Naive thymus-derived CD4-positive, alpha-beta T cell (primary cell): ENCODE measurements at regions not wholly inside any gene's neighbourhood (a gene's known extent, or its start where the extent isn't known, plus 50 kb on each side); places are given as distances from the start of the nearest gene placed in this dataset.

Experiments used
- ATAC-seq: fragments of 150-1000 bp; cut with Tn5 transposase; 2 replicates; pipeline ENCODE4 v1.10.0; 2021; ENCODE audit warnings: mild to moderate bottlenecking, moderate library complexity
- CTCF ChIA-PET: fragments of 350-600 bp; sonication (Branson Sonifier 250); formaldehyde crosslinking; loops from one replicate; lab custom pipeline; 2021; ENCODE audit warnings: antibody characterized with exemption; lab: Charles Lee
- POLR2A ChIA-PET: fragments of 350-600 bp; sonication (Branson Sonifier 250); formaldehyde crosslinking; loops from one replicate; lab custom pipeline; 2021; ENCODE audit warnings: antibody characterized with exemption, inconsistent platforms; lab: Charles Lee
- DNase-seq, 9 donors: peaks; one replicate each; pipeline versions ENCODE4 v3.0.0 to v3.0.0-alpha.2; 2020 to 2022; ENCODE audit warnings: mixed read lengths in 1 of 9
- H3K27ac ChIP-seq: one replicate; pipeline ENCODE4 v1.7.0; 2013; ENCODE audit warnings: mild to moderate bottlenecking, low read depth, low read length, moderate library complexity
- H3K27me3 ChIP-seq, 2 donors: one replicate each; pipeline ENCODE4 v1.7.0; 2013; ENCODE audit warnings: low read length in 2 of 2, mild to moderate bottlenecking in 2 of 2, moderate library complexity in 2 of 2; ENCODE audit not compliant: control insufficient read depth in 2 of 2, insufficient read depth in 2 of 2
- H3K36me3 ChIP-seq, 3 experiments: 1 replicate in 2 of 3; 2 replicates in 1 of 3; pipeline ENCODE4 v1.7.0; 2013; ENCODE audit warnings: low read length in 3 of 3, mild to moderate bottlenecking in 3 of 3, moderate library complexity in 1 of 3; ENCODE audit not compliant: insufficient read depth in 3 of 3, control insufficient read depth in 2 of 3
- H3K4me1 ChIP-seq, 2 donors: one replicate each; pipeline ENCODE4 v1.7.0; 2013; ENCODE audit warnings: low read length in 2 of 2, mild to moderate bottlenecking in 2 of 2, moderate library complexity in 1 of 2; ENCODE audit not compliant: control insufficient read depth in 2 of 2, insufficient read depth in 2 of 2
- H3K4me3 ChIP-seq: 2 replicates; pipeline ENCODE4 v1.7.0; 2013; ENCODE audit warnings: mild to moderate bottlenecking, low read length
- H3K9me3 ChIP-seq, 3 experiments: 1 replicate in 2 of 3; 2 replicates in 1 of 3; pipeline ENCODE4 v1.7.0; 2013; ENCODE audit warnings: low read length in 3 of 3; ENCODE audit not compliant: control insufficient read depth in 2 of 3
- H3K27ac Mint-ChIP-seq, 9 donors: one replicate each; pipeline ENCODE4 v1.8.0; 2020 to 2022; ENCODE audit warnings: mixed read lengths in 9 of 9, mild to moderate bottlenecking in 8 of 9, moderate library complexity in 5 of 9, inconsistent platforms in 2 of 9
- H3K27me3 Mint-ChIP-seq, 5 donors: one replicate each; pipeline ENCODE4 v1.8.0; 2021 to 2022; ENCODE audit warnings: mixed read lengths in 5 of 5, mild to moderate bottlenecking in 1 of 5
- H3K36me3 Mint-ChIP-seq, 5 donors: one replicate each; pipeline ENCODE4 v1.8.0; 2020 to 2022; ENCODE audit warnings: mixed read lengths in 5 of 5, mild to moderate bottlenecking in 3 of 5, inconsistent platforms in 1 of 5
- H3K4me1 Mint-ChIP-seq, 7 donors: one replicate each; pipeline ENCODE4 v1.8.0; 2020 to 2022; ENCODE audit warnings: mixed read lengths in 7 of 7, mild to moderate bottlenecking in 3 of 7, inconsistent platforms in 1 of 7
- H3K4me3 Mint-ChIP-seq, 10 donors: one replicate each; pipeline ENCODE4 v1.8.0; 2020 to 2022; ENCODE audit warnings: mild to moderate bottlenecking in 10 of 10, mixed read lengths in 10 of 10, moderate library complexity in 6 of 10, inconsistent platforms in 2 of 10
- H3K9me3 Mint-ChIP-seq, 11 donors: one replicate each; pipeline ENCODE4 v1.8.0; 2020 to 2022; ENCODE audit warnings: mixed read lengths in 11 of 11, mild to moderate bottlenecking in 4 of 11, inconsistent platforms in 1 of 11, moderate library complexity in 1 of 11
- intact Hi-C, 2 donors: fragments of 100-400 bp; cut with micrococcal nuclease; formaldehyde crosslinking; loops; one replicate each; pipeline ENCODE4 v1.15.1; 2023

DNA sequence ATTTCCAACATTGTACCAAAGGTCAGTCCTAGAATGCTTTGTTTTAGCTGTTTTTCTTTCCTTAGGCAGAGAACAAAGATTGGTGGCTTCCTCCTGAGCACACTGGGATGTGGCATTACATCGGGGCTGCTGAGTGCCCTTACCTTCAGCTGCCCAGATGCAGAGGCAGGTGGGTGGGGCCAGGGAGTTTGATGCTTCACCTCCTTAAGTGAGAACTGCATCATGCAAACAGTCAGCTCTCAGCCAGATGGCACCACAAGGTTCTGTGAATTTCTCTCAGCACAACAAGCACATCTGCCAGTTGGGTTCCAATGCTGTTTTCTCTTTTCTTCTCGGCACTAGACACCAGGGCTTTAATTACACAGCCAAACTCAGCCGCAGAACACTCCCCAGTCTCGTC lies 87.4 kb upstream of the UBL3 start:
- POLR2A ChIA-PET, result interaction anchor here (0.6 to 6.3 kb wide), 5 partner anchors 17 to 176 kb away, joined by 3 to 114 read pairs (median 44); partner anchors contain the start of gene UBL3
- Histone ChIP-seq H3K4me1 (peaks cover 38 to 43% of the 10 kb centered on the region in 2 donors), H3K36me3 (no peaks in the 10 kb centered on the region), H3K9me3 (no peaks in the 10 kb centered on the region), H3K27me3 (no peaks in the 10 kb centered on the region), H3K27ac (no peak overlapping the region), H3K4me3 (no peak overlapping the region)
- no peaks in the 10 kb centered on the region for H3K9me3 Mint-ChIP-seq
- CTCF ChIA-PET, result interaction anchor here (0.8 to 6.2 kb wide), 8 partner anchors 12 to 184 kb away, joined by 3 to 100 read pairs (median 18); no protein-coding TSS in a partner anchor
- no peaks in the 10 kb centered on the region for H3K27me3 Mint-ChIP-seq
- peaks cover 0 to 5% (median 0%) of the 10 kb centered on the region in 5 donors for H3K36me3 Mint-ChIP-seq
- DNase-seq, result peak in 6 of 9 donors; percentile 33 to 58 (median 43)
- peaks cover 34 to 57% (median 53%) of the 10 kb centered on the region in 7 donors for H3K4me1 Mint-ChIP-seq
- peak overlapping the region; percentile 57 to 96 (median 87) for H3K27ac Mint-ChIP-seq
- intact Hi-C loops, result loop anchor here (1.0 to 10.0 kb wide), 6 partner anchors 34 to 529 kb away; partner anchors contain the start of genes HMGB1 (in 1 of the 2) and SLC7A1 (in 1 of the 2)
- peak; percentile 22 for ATAC-seq
- H3K4me3 Mint-ChIP-seq, result peak overlapping the region in 9 of 10 donors; percentile 22 to 93 (median 57)

DNA sequence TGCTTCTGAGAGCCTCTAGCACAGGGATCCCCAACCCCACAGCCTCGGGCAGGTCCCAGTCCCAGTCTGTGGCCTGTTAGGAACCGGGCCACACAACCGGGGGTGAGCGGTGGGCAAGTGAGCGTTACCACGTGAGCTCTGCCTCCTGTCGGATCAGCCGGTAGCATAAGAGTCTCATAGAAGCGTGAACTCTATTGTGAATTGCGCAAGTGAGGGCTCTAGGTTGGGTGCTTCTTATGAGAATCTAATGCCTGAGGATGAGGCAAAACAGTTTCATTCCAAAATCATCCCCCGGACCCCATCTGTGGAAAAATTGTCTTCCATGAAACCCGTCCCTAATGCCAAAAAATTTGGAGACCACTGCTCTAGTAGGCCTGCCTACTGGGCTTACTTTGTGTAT lies 87.0 kb upstream of the UBL3 start:
- Histone ChIP-seq H3K4me3 (peak overlapping the region; percentile 4), H3K27me3 (no peaks in the 10 kb centered on the region), H3K27ac (peak overlapping the region; percentile 71), H3K36me3 (no peaks in the 10 kb centered on the region), H3K4me1 (peaks cover 38 to 43% of the 10 kb centered on the region in 2 donors), H3K9me3 (no peaks in the 10 kb centered on the region)
- ChIA-PET CTCF (interaction anchor here (0.8 to 6.2 kb wide), 7 partner anchors 13 to 182 kb away, joined by 3 to 100 read pairs (median 30); no protein-coding TSS in a partner anchor), POLR2A (interaction anchor here (0.6 to 6.3 kb wide), 5 partner anchors 17 to 176 kb away, joined by 7 to 114 read pairs (median 44); partner anchors contain the start of gene UBL3)
- no peak for ATAC-seq
- Mint-ChIP-seq H3K36me3 (peaks cover 0 to 5% (median 0%) of the 10 kb centered on the region in 5 donors), H3K4me1 (peaks cover 34 to 54% (median 52%) of the 10 kb centered on the region in 7 donors), H3K9me3 (no peaks in the 10 kb centered on the region), H3K27me3 (no peaks in the 10 kb centered on the region), H3K27ac (peak overlapping the region; percentile 81 to 96 (median 93)), H3K4me3 (peak overlapping the region; percentile 22 to 95 (median 91))
- no peak for DNase-seq
- intact Hi-C loops, result loop anchor here (5.0 to 10.0 kb wide), 5 partner anchors 35 to 530 kb away; partner anchors contain the start of genes HMGB1 (in 1 of the 2) and SLC7A1 (in 1 of the 2)

DNA sequence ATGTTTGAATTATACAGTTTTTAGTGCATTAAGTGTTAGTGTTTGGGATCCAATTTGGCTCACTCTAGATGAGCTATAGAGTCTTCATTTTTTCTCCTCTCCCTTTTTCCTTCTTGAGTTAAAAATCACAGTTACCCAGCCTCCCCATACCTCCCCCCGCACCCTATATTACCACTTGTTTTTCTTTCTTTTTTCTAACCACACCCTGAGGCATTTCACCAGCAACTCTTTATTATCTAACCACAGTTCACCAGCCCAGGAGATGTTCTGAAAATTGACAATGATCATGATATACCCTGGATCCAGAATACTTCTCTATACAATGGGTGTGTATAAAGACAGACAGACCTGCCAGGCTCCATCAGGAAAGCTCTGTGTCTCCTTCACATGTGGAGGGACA lies 86.5 kb upstream of the UBL3 start:
- Mint-ChIP-seq H3K4me3 (peak overlapping the region; percentile 67 to 95 (median 91)), H3K27me3 (no peaks in the 10 kb centered on the region), H3K4me1 (peaks cover 32 to 54% (median 51%) of the 10 kb centered on the region in 7 donors), H3K27ac (peak overlapping the region; percentile 81 to 96 (median 93)), H3K36me3 (peaks cover 0 to 5% (median 0%) of the 10 kb centered on the region in 5 donors), H3K9me3 (no peaks in the 10 kb centered on the region)
- peak overlapping the region; percentile 61 for H3K4me3 ChIP-seq
- no peaks in the 10 kb centered on the region for H3K36me3 ChIP-seq
- ATAC-seq (no peak), DNase-seq (peak in 2 of 9 donors; percentile 16 to 19)
- intact Hi-C loops, result loop anchor here (5.0 to 10.0 kb wide), 5 partner anchors 35 to 530 kb away; partner anchors contain the start of genes HMGB1 (in 1 of the 2) and SLC7A1 (in 1 of the 2)
- peak overlapping the region; percentile 71 for H3K27ac ChIP-seq
- peaks cover 38 to 43% of the 10 kb centered on the region in 2 donors for H3K4me1 ChIP-seq
- ChIA-PET CTCF (interaction anchor here (0.8 to 6.2 kb wide), 10 partner anchors 13 to 182 kb away, joined by 3 to 100 read pairs (median 12); no protein-coding TSS in a partner anchor), POLR2A (interaction anchor here (0.6 to 6.3 kb wide), 10 partner anchors 9 to 680 kb away, joined by 3 to 114 read pairs (median 11); partner anchors contain the start of genes UBL3 and USPL1)
- H3K27me3 ChIP-seq, result no peaks in the 10 kb centered on the region
- H3K9me3 ChIP-seq, result no peaks in the 10 kb centered on the region

DNA sequence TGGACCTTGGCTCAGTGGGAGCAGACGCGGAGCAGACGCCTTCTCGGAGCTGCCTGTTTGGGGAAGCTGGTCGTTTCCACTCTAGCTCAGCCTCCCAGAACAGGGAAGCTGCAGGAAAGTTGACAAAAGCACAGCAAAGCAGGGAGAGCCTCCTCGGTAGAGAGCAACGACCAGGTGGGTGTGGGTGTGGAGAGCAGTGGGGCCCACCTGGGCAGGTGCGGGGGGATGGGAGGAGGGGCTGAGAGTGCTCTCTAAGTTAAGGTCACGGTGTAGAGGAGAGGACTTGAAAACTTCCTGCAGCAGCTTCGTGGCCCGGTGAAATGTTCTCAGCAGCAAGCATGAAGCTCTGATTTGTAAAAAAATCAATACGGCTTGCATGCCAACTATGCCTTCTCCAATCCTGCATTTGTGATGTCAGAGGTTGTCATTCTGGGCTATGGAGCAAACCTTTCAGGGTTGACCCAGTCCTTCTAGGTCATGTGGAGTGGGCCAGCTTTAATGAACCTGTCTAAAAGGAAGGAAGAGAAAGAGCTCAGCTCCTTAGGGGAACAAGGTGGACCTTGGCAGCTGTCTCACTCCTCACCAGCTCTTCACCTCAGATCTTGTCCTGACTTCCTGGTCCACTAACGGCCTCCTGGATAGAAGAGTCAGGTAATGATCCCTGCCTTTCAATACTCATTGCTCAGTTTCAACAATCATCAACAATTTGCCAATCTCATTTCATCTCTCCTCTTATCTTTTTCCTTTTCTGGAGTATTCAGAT lies 85.8 kb upstream of the UBL3 start:
- peak overlapping the region; percentile 67 to 95 (median 91) for H3K4me3 Mint-ChIP-seq
- Histone ChIP-seq H3K36me3 (no peaks in the 10 kb centered on the region), H3K9me3 (no peaks in the 10 kb centered on the region), H3K4me3 (peak overlapping the region; percentile 61), H3K27me3 (no peaks in the 10 kb centered on the region), H3K27ac (peak overlapping the region; percentile 71), H3K4me1 (peaks cover 38 to 43% of the 10 kb centered on the region in 2 donors)
- H3K36me3 Mint-ChIP-seq, result peaks cover 0 to 5% (median 0%) of the 10 kb centered on the region in 5 donors
- DNase-seq (peak in 1 of 9 donors; percentile 24), ATAC-seq (peak; percentile 33)
- H3K27me3 Mint-ChIP-seq, result no peaks in the 10 kb centered on the region
- CTCF ChIA-PET, result interaction anchor here (0.8 to 6.2 kb wide), 17 partner anchors 9 to 196 kb away, joined by 3 to 100 read pairs (median 5); partner anchors contain the start of gene UBL3
- intact Hi-C loops, result loop anchor here (5.0 to 10.0 kb wide), 5 partner anchors 36 to 531 kb away; partner anchors contain the start of genes HMGB1 (in 1 of the 2) and SLC7A1 (in 1 of the 2)
- peaks cover 32 to 53% (median 52%) of the 10 kb centered on the region in 7 donors for H3K4me1 Mint-ChIP-seq
- peak overlapping the region; percentile 81 to 96 (median 93) for H3K27ac Mint-ChIP-seq
- no peaks in the 10 kb centered on the region for H3K9me3 Mint-ChIP-seq
- POLR2A ChIA-PET, result interaction anchor here (0.9 to 6.3 kb wide), 15 partner anchors 10 to 680 kb away, joined by 3 to 114 read pairs (median 7); partner anchors contain the start of genes UBL3 and USPL1

DNA sequence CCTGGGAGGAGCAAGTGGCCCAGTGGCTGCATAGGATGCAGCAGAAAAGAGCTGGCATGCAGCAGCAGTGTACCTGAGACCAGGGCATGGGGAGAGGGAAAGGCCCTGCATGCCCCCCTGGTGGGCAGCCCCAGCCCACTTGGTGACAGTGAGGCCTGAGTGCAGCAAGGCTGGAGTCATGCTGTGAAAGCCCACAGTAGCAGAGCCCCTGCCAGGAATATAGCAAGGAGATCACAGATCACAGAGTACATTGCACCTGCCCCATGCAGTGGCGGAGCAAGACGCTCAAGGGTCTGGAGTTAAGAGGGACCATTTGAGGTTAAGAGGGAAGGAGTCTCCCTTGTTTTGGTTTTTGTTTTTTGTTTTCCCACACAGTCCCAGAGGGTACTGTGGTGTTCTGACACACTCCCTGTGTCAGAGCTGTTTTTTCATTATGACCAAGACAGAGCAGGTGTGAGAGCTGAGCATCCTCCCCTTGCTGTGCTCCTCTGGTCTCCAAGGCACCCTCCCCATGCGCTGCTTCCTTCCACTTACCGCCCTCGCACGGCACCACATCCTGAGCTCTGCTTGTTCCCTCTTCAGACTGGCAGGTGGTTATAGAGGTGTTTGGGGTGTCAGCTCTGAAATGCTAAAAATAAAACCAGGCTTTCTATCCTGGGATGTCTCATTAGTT lies 85.0 kb upstream of the UBL3 start:
- Histone ChIP-seq H3K27ac (peak overlapping the region; percentile 71), H3K36me3 (no peaks in the 10 kb centered on the region), H3K4me3 (peak overlapping the region; percentile 61), H3K27me3 (no peaks in the 10 kb centered on the region), H3K9me3 (no peaks in the 10 kb centered on the region), H3K4me1 (peaks cover 38 to 43% of the 10 kb centered on the region in 2 donors)
- Mint-ChIP-seq H3K27me3 (no peaks in the 10 kb centered on the region), H3K36me3 (peaks cover 0 to 5% (median 0%) of the 10 kb centered on the region in 5 donors), H3K27ac (peak overlapping the region; percentile 81 to 96 (median 93)), H3K4me3 (peak overlapping the region; percentile 67 to 95 (median 91)), H3K9me3 (no peaks in the 10 kb centered on the region), H3K4me1 (peaks cover 32 to 53% (median 51%) of the 10 kb centered on the region in 7 donors)
- DNase-seq, result peak; percentile 38 to 84 (median 77)
- intact Hi-C loops, result loop anchor here (1.0 to 10.0 kb wide), 10 partner anchors 19 to 532 kb away; partner anchors contain the start of genes SLC7A1 (in 2 of the 2), UBL3 (in 2 of the 2) and HMGB1 (in 1 of the 2)
- ChIA-PET POLR2A (interaction anchor here (0.5 to 6.3 kb wide), 15 partner anchors 11 to 681 kb away, joined by 3 to 114 read pairs (median 7); partner anchors contain the start of genes UBL3 and USPL1), CTCF (interaction anchor here (0.8 to 6.2 kb wide), 18 partner anchors 8 to 197 kb away, joined by 3 to 100 read pairs (median 4); partner anchors contain the start of gene UBL3)
- ATAC-seq, result peak; percentile 93
